HG02884 (cell line): ENCODE measurements at regions not wholly inside any gene's neighbourhood (a gene's known extent, or its start where the extent isn't known, plus 50 kb on each side); places are given as distances from the start of the nearest gene placed in this dataset.

ENCODE experiments used
- ATAC-seq: cut with Tn5 transposase; IDR thresholded peaks from one replicate; pipeline ENCODE4 v1.9.1; 2021; ENCODE audit warnings: mild to moderate bottlenecking, moderate library complexity; ENCODE audit not compliant: unreplicated experiment

- ATAC-seq, result no peak
These were observed 486.8 kb upstream of the ANKRD30A start for GRCh38 chr10:36638462-36639155.

DNA sequence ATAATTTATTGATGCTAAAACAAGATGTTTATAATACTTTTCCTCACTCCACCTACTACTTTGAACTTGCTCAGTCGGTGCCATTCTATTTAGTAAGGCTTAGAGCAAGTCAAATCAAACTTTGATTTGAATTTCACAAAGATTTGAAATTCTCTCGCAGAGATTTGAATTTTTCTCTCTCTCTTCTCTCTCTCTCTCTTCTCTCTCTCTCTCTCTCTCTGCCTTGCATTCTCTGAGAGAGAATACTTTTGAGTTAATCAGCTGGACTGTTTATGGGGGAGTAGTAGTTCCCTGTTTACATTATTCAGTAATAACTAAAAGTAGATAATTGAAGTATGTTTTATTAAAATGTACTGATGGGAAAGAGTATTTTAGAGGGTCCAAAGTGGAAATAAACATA is 488.5 kb upstream of the ANKRD30A start:
- no peak for ATAC-seq

GRCh38 chr10:36636285-36636839 is 489.0 kb upstream of the ANKRD30A start:
- no peak for ATAC-seq

- no peak for ATAC-seq
These were observed 490.5 kb upstream of the ANKRD30A start for GRCh38 chr10:36634916-36635315.

- no peak for ATAC-seq
These were observed 495.1 kb upstream of the ANKRD30A start for GRCh38 chr10:36630267-36630666.

GRCh38 chr10:36629476-36629875 is 495.9 kb upstream of the ANKRD30A start:
- ATAC-seq, result no peak

DNA sequence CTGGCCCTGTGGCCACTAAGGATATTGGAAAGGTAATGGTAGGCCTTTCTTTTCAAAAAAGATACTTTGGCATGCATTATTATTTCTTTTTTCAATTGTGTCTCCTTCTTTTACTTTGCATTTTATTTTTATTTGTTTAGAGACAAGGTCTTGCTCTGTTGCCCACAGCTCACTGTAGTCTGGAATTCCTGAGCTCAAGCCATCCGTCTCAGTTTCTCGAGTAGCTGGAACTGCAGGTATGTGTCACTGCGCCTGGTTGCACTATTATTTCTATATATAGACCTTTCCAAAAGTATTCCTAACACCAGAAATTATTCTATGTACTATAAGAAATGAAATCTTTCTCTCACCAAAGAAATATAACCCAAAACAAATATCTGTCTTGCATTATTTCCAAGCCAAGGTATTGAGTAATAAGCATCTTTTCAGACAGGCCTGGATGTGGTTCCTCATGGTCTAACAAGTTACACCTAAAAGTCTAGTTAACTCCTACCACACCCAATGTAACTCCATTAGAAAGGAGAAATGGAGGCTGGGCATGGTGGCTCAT is 500.8 kb upstream of the ANKRD30A start:
- ATAC-seq, result no peak

DNA sequence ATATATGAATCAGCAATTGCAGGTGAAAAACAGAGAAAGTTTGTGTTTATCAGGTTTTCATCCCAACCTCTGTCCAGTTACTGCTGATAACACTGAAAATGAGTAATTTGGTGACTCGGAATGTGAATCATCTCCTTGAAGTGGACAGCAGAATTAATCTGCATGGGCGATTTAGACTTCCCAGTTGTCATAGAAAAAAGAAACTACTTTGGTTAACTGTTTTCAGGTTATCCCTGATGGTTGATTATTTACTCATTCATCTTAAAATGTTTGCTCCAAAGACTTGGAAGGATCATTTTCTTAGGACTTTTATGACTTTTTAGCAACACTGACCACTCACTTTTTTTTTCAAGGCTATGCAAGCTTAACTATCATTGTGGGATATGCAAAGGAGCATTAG is 504.1 kb upstream of the ANKRD30A start:
- no peak for ATAC-seq

GRCh38 chr10:36612436-36612835 is 513.0 kb upstream of the ANKRD30A start:
- ATAC-seq, result no peak

DNA sequence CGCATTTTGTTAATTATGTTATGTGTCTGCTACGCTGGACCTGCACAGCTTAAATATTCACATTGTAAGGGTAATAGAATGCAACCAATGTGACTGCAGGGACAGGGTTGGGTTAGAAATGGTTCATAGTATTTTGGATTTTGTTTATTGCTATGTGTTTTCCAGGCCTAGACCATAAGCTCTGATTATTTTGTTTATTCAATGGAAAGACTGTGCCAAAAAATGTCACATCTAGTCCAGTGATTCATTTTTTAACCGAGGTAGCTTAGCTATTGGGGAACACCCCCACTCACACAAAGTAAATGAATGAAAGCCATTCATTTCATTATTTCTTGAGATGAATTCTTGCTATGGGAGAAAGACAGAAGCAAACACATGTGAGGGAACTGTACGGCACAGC is 516.5 kb upstream of the ANKRD30A start:
- ATAC-seq, result no peak

DNA sequence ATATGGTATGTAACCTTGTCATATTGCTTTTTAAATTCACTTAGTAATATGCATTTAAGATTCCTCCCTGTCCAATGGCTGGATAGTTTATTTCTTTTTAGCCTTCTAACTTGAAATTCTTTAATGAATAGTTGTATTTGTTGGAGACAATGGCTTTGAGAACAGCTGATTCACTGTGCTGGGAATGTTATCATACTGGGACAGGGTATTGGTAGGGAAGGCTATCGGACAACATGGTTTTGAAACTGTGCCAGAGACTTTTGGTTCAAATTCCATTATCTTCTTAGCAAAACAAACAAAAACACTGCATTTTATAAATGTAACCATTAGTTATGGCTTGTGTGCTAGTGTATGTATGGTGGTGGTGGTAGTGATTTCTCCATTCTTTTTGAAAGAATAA is 517.1 kb upstream of the ANKRD30A start:
- ATAC-seq, result no peak

DNA sequence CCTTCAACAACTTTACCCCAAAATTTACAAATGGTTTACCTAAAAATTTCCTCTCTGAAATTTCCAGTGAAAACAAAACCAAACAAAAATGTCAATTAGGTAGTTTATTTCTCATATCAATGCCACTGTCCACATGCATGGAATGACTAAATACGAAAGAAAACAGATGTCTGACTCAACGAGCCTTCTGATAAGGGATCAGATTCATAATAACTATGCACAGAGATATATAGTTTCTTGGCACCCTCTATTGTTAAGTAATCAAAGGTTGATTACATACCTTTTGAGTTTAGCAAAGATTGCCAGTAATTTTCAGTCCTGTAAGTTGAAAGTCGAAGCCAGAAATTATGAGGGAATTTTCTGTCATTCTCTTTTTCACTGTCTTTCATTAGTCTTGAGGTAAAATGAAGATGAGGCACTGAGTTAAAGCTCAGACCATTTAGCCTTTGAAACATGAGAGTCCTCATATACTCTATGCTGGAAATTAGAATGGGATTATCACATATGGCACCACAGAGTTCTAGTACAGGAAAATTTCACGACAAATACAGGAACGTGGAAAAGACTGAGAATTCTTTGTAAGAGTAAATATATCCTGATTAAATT is 519.1 kb upstream of the ANKRD30A start:
- no peak for ATAC-seq

GRCh38 chr10:36604316-36604715 is 521.1 kb upstream of the ANKRD30A start:
- ATAC-seq, result no peak

GRCh38 chr10:36603688-36604087 is 521.7 kb upstream of the ANKRD30A start:
- no peak for ATAC-seq

DNA sequence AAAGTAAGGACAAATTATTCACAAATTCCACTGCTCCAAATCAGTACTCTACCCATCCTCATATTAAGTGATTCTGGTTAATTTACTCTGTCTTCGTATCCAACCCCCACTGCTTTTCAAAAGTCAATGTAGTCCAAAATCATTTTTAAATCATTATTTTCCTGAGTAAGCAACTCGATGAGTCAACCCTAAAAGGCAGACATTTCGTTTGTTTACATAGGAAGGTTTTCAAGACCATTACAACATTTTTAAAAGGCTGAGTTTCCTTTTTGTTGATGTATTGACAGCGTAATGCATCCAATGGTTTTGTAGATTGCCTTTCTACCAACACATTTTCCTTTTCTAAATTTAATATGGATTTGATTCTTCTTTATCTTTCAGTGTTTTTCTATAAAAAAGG is 523.0 kb upstream of the ANKRD30A start:
- ATAC-seq, result no peak

GRCh38 chr10:36597756-36598320 is 527.6 kb upstream of the ANKRD30A start:
- ATAC-seq, result no peak

DNA sequence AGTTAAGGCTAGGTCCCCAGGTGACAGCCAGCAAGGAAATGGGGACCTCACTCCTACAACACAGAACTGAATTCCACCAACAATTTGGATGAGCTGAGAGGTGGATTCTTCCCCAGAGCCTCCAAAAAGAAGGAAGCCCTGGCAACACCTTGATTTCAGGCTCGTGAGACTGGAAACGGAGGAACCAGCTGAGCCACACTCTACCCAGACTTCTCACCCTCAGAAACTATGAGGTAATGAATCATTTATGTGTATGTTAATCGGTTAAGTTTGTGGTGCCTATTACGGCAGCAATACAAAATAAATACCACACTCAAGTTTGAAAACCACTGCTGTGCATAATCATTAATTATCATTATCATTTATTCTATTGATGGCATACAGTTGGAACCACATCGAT is 532.4 kb upstream of the ANKRD30A start:
- ATAC-seq, result no peak

DNA sequence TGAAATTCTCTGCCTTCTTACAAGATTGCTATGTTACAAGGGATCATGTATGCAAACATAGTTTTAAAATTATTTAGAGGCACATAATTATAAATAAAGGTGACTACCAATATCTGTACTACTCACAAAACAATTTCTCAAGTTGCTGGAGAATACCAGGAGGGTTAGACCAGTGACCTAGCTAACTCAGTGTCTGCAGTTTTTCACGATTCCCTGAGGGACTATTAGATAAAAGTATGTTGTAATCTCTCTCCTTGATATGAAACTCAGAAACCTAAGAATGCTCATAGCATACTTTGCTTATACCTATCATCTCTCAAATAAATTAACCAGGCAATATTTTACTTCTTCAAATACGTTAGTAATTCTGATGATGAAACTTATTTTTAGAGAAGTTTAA is 534.0 kb upstream of the ANKRD30A start:
- ATAC-seq, result no peak

- ATAC-seq, result no peak
These were observed 541.7 kb upstream of the ANKRD30A start for GRCh38 chr10:36583690-36584089.

DNA sequence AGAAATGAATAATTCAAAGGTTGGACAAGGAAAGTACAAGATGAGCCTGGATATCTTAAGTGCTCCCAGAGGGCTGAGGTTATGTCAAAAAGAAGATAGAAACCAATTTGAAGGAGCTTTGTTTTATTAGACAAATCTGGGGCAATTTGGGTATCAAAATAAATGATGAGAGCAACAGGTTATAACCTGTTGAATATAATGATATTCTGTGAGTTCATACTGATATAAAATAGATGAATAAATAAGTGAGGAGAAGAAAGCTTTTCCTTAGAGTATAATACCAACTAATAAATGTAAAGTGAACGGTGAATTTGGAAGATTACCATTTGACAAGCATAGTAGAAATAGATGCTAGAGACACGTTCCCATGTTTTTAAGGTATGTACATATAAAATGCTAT is 544.2 kb upstream of the ANKRD30A start:
- no peak for ATAC-seq

- ATAC-seq, result no peak
These were observed 547.1 kb upstream of the ANKRD30A start for GRCh38 chr10:36578306-36578705.

- ATAC-seq, result no peak
These were observed 548.3 kb upstream of the ANKRD30A start for GRCh38 chr10:36577126-36577525.
